Testis (tissue), 2 donors: ENCODE measurements at regions not wholly inside any gene's neighbourhood (a gene's known extent, or its start where the extent isn't known, plus 50 kb on each side); places are given as distances from the start of the nearest gene placed in this dataset.

ENCODE experiments used
- POLR2A ChIP-seq: fragments of 450-650 bp; IDR thresholded peaks from one replicate; pipeline ENCODE4 v1.6.1; 2017; ENCODE audit warnings: antibody characterized with exemption, mild to moderate bottlenecking, moderate library complexity
- TF ChIP-seq, protein P1 (sequence below), 3 experiments: fragments of 450-650 bp in 2 of 3; fragments of 200-600 bp in 1 of 3; sonication (generic) in 1 of 3; IDR thresholded peaks; one replicate each; pipeline ENCODE4 v1.5.1; 2016 to 2019; ENCODE audit warnings: antibody characterized with exemption in 3 of 3, mild to moderate bottlenecking in 2 of 3, moderate library complexity in 1 of 3

- TF ChIP-seq, protein P1, sequence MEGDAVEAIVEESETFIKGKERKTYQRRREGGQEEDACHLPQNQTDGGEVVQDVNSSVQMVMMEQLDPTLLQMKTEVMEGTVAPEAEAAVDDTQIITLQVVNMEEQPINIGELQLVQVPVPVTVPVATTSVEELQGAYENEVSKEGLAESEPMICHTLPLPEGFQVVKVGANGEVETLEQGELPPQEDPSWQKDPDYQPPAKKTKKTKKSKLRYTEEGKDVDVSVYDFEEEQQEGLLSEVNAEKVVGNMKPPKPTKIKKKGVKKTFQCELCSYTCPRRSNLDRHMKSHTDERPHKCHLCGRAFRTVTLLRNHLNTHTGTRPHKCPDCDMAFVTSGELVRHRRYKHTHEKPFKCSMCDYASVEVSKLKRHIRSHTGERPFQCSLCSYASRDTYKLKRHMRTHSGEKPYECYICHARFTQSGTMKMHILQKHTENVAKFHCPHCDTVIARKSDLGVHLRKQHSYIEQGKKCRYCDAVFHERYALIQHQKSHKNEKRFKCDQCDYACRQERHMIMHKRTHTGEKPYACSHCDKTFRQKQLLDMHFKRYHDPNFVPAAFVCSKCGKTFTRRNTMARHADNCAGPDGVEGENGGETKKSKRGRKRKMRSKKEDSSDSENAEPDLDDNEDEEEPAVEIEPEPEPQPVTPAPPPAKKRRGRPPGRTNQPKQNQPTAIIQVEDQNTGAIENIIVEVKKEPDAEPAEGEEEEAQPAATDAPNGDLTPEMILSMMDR (IDR thresholded peaks at IDR 0.05), result no peak
- no peak for TF ChIP-seq POLR2A
Observed at GRCh38 chr16:50857881-50858280, 116.0 kb downstream of the CYLD start.
